Right lobe of liver (tissue), 6 donors: ENCODE measurements at regions not wholly inside any gene's neighbourhood (a gene's known extent, or its start where the extent isn't known, plus 50 kb on each side); places are given as distances from the start of the nearest gene placed in this dataset.

ENCODE experiments used
- ATAC-seq, 4 donors: fragments of 200-7000 bp; cut with Tn5 transposase; one replicate each; pipeline ENCODE4 v1.9.1; 2020; ENCODE audit warnings: mild to moderate bottlenecking in 4 of 4, moderate library complexity in 4 of 4
- DNase-seq, 3 donors: peaks; one replicate each; pipeline ENCODE4 v3.0.0-alpha.2; 2020
- H3K27ac ChIP-seq, 3 donors: fragments of 200-600 bp; one replicate each; pipeline ENCODE4 v1.8.0; 2022
- H3K27me3 ChIP-seq, 2 donors: fragments of 200-600 bp; one replicate each; pipeline ENCODE4 v1.8.0; 2022
- H3K36me3 ChIP-seq, 4 donors: fragments of 200-600 bp; sonication (generic) in 1 of 4; one replicate each; pipeline versions ENCODE4 v1.5.1 to v1.8.0; 2017 to 2022; ENCODE audit warnings: control low read depth in 1 of 4
- H3K4me1 ChIP-seq, 4 donors: fragments of 200-600 bp; sonication (generic) in 1 of 4; one replicate each; pipeline versions ENCODE4 v1.5.1 to v1.8.0; 2017 to 2022; ENCODE audit warnings: control low read depth in 1 of 4
- H3K4me3 ChIP-seq, 3 donors: fragments of 200-600 bp; one replicate each; pipeline ENCODE4 v1.8.0; 2022
- H3K9me3 ChIP-seq, 4 donors: fragments of 200-600 bp; sonication (generic) in 1 of 4; one replicate each; pipeline versions ENCODE4 v1.5.1 to v1.8.0; 2017 to 2022; ENCODE audit warnings: control low read depth in 1 of 4
- POLR2A ChIP-seq: fragments of 450-650 bp; IDR thresholded peaks from one replicate; pipeline ENCODE4 v1.6.1; 2017; ENCODE audit warnings: antibody characterized with exemption, mild to moderate bottlenecking
- WGBS: methylation state at CpG from one replicate; pipeline ENCODE4 v1.1.6; 2018; ENCODE audit warnings: low coverage, low lambda C conversion rate; ENCODE audit not compliant: insufficient coverage; ENCODE audit errors: missing lambda C conversion rate; 5-methylcytosine and 5-hydroxymethylcytosine counted together
- intact Hi-C, 2 donors: fragments of 100-400 bp; cut with DNase I; formaldehyde crosslinking; loops; one replicate each; pipeline versions ENCODE4 v1.11.2 to v1.14.1; 2022
- TF ChIP-seq, protein P1 (sequence below), 4 donors: fragments of 200-600 bp in 3 of 4; fragments of 450-650 bp in 1 of 4; IDR thresholded peaks; one replicate each; pipeline versions ENCODE4 v1.5.1 to v1.8.0; 2016 to 2022; ENCODE audit warnings: antibody characterized with exemption in 4 of 4, mild to moderate bottlenecking in 2 of 4
- donor health status: DM: no; HTN: yes; CAD: no.
- donor health status: DM: no; HTN: no; CAD: no.
- donor health status: DM: no; HTN: no; CAD: no.
- donor health status: DM: no; HTN: yes; CAD: no.
- donor health status: DM: no; HTN: yes; CAD: no.

GRCh38 chr4:167397586-167397985 is 163.3 kb upstream of the SPOCK3 start:
- no peak for TF ChIP-seq POLR2A
- TF ChIP-seq, protein P1, sequence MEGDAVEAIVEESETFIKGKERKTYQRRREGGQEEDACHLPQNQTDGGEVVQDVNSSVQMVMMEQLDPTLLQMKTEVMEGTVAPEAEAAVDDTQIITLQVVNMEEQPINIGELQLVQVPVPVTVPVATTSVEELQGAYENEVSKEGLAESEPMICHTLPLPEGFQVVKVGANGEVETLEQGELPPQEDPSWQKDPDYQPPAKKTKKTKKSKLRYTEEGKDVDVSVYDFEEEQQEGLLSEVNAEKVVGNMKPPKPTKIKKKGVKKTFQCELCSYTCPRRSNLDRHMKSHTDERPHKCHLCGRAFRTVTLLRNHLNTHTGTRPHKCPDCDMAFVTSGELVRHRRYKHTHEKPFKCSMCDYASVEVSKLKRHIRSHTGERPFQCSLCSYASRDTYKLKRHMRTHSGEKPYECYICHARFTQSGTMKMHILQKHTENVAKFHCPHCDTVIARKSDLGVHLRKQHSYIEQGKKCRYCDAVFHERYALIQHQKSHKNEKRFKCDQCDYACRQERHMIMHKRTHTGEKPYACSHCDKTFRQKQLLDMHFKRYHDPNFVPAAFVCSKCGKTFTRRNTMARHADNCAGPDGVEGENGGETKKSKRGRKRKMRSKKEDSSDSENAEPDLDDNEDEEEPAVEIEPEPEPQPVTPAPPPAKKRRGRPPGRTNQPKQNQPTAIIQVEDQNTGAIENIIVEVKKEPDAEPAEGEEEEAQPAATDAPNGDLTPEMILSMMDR (IDR thresholded peaks at IDR 0.05) = no peak
- Histone ChIP-seq H3K27ac (no peak overlapping the region), H3K4me3 (no peak overlapping the region), H3K36me3 (no peaks in the 10 kb centered on the region), H3K27me3 (no peaks in the 10 kb centered on the region), H3K9me3 (no peaks in the 10 kb centered on the region), H3K4me1 (no peaks in the 10 kb centered on the region)
- WGBS = 36% methylated on average over 3 of the region's 3 CpGs
- no peak for DNase-seq
- ATAC-seq = no peak
- intact Hi-C loops = no loop called here

- Histone ChIP-seq H3K4me3 (no peak overlapping the region), H3K27ac (no peak overlapping the region), H3K27me3 (no peaks in the 10 kb centered on the region), H3K9me3 (no peaks in the 10 kb centered on the region), H3K36me3 (no peaks in the 10 kb centered on the region), H3K4me1 (no peaks in the 10 kb centered on the region)
- intact Hi-C loops = no loop called here
- DNase-seq (no peak), ATAC-seq (no peak)
- TF ChIP-seq, protein P1 (IDR thresholded peaks at IDR 0.05) = no peak
- TF ChIP-seq POLR2A = no peak
- WGBS = 30% methylated on average over 1 of the region's 1 CpG
Observed at GRCh38 chr4:167399201-167399600, 164.9 kb upstream of the SPOCK3 start.

DNA sequence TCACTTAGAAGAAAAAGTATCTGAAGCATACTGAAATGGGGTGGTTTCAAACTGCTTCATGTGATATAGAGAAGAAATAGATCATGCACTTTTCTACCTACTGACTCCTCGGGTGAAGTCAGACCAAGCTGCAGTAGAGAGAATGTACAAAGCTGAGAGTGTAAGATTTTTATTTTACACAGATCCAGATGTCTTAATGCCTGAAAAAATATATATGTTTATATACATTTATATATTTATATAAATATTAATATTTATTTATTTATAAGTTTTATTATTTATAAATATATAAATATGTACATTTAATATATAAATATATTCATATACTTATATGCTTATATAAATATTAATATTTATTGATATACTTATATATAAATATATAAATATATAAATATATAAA is 171.9 kb upstream of the SPOCK3 start:
- no peaks in the 10 kb centered on the region for H3K9me3 ChIP-seq
- no peaks in the 10 kb centered on the region for H3K4me1 ChIP-seq
- no peak overlapping the region for H3K4me3 ChIP-seq
- TF ChIP-seq, protein P1 (IDR thresholded peaks at IDR 0.05) = no peak
- no peak for TF ChIP-seq POLR2A
- H3K36me3 ChIP-seq = no peaks in the 10 kb centered on the region
- ATAC-seq (no peak), DNase-seq (no peak)
- WGBS = 86% methylated on average over 1 of the region's 1 CpG
- intact Hi-C loops = no loop called here
- no peaks in the 10 kb centered on the region for H3K27me3 ChIP-seq
- H3K27ac ChIP-seq = no peak overlapping the region

DNA sequence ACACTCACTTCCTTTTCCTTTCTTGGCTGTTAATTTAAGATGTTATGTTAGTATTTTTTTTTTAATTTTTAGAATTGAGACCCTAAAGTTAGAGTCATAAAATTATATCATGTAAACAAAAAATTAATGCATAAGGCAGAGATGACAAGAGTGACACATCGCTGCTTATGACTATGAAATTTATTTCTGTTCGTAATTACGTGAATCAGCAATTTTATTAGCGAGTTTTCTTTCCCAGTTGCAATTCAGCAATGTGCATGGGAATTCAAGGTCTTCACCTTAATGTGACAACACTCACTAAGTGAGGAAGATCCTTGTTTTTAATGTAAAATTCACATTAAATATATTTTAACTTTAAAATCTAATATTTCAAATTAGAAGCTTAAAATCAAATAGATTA is 181.2 kb upstream of the SPOCK3 start:
- WGBS = 76% methylated on average over 4 of the region's 4 CpGs
- TF ChIP-seq POLR2A = no peak
- TF ChIP-seq, protein P1 (IDR thresholded peaks at IDR 0.05) = no peak
- Histone ChIP-seq H3K27me3 (no peaks in the 10 kb centered on the region), H3K9me3 (no peaks in the 10 kb centered on the region), H3K36me3 (no peaks in the 10 kb centered on the region), H3K4me3 (no peak overlapping the region), H3K4me1 (no peaks in the 10 kb centered on the region), H3K27ac (no peak overlapping the region)
- DNase-seq = no peak
- no peak for ATAC-seq
- intact Hi-C loops = no loop called here
